Tibial artery (tissue), 4 donors: ENCODE measurements at regions not wholly inside any gene's neighbourhood (a gene's known extent, or its start where the extent isn't known, plus 50 kb on each side); places are given as distances from the start of the nearest gene placed in this dataset.

Experiments used
- DNase-seq, 2 donors: peaks; one replicate each; pipeline ENCODE4 v3.0.0-alpha.2; 2019
- H3K27ac ChIP-seq, 2 donors: fragments of 200-600 bp; sonication (generic) in 1 of 2; 1 replicate in 1 of 2; 2 replicates in 1 of 2; pipeline ENCODE4 v1.5.1; 2018 to 2019; ENCODE audit warnings: mild to moderate bottlenecking in 1 of 2
- H3K27me3 ChIP-seq, 2 donors: fragments of 200-600 bp; sonication (generic) in 1 of 2; one replicate each; pipeline versions ENCODE4 v1.5.1 to v1.6.0; 2016 to 2019
- H3K36me3 ChIP-seq, 3 donors: fragments of 200-600 bp; sonication (generic) in 2 of 3; one replicate each; pipeline ENCODE4 v1.5.1; 2016 to 2019; ENCODE audit warnings: mild to moderate bottlenecking in 2 of 3
- H3K4me1 ChIP-seq, 4 donors: fragments of 200-600 bp; sonication (generic) in 2 of 4; 1 replicate in 3 of 4; 2 replicates in 1 of 4; pipeline ENCODE4 v1.5.1; 2016 to 2019
- H3K4me3 ChIP-seq, 2 donors: fragments of 200-600 bp; sonication (generic) in 1 of 2; 1 replicate in 1 of 2; 2 replicates in 1 of 2; pipeline ENCODE4 v1.5.1; 2018 to 2019; ENCODE audit warnings: mild to moderate bottlenecking in 2 of 2
- H3K9me3 ChIP-seq, 3 donors: fragments of 200-600 bp; sonication (generic) in 1 of 3; one replicate each; pipeline ENCODE4 v1.5.1; 2016 to 2019
- intact Hi-C: fragments of 100-400 bp; cut with DNase I; formaldehyde crosslinking; loops from one replicate; pipeline ENCODE4 v1.15.0; 2023; ENCODE audit warnings: low total_unique reads
- TF ChIP-seq, protein P1 (sequence below), 2 experiments: fragments of 200-600 bp in 1 of 2; fragments of 450-650 bp in 1 of 2; IDR thresholded peaks; one replicate each; pipeline ENCODE4 v1.5.1; 2017 to 2019; ENCODE audit warnings: antibody characterized with exemption in 2 of 2, mild to moderate bottlenecking in 1 of 2, moderate library complexity in 1 of 2

DNA sequence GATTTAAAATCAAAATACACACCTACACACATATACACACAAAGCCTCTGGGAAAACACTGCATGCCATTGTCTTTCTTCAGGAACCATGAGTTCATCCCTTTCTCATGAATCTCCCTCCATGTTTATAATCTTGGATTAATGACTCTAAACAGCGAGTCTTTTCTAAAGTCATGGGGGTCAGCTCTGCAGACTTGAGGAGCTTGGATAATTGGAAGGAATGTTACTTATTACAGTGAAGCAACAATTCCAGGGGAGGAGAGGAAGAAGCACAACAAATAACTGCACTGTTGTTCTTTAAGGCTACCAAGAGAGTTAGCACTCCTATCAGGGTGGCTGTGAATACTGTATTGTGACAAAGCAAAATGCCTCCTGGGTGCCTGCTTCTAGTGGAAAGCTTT, 444.7 kb downstream of the ANXA1 start:
- no peak for DNase-seq
- Histone ChIP-seq H3K9me3 (no peaks in the 10 kb centered on the region), H3K4me1 (no peaks in the 10 kb centered on the region), H3K27ac (no peak overlapping the region), H3K27me3 (no peaks in the 10 kb centered on the region), H3K4me3 (no peak overlapping the region), H3K36me3 (no peaks in the 10 kb centered on the region)
- TF ChIP-seq, protein P1, sequence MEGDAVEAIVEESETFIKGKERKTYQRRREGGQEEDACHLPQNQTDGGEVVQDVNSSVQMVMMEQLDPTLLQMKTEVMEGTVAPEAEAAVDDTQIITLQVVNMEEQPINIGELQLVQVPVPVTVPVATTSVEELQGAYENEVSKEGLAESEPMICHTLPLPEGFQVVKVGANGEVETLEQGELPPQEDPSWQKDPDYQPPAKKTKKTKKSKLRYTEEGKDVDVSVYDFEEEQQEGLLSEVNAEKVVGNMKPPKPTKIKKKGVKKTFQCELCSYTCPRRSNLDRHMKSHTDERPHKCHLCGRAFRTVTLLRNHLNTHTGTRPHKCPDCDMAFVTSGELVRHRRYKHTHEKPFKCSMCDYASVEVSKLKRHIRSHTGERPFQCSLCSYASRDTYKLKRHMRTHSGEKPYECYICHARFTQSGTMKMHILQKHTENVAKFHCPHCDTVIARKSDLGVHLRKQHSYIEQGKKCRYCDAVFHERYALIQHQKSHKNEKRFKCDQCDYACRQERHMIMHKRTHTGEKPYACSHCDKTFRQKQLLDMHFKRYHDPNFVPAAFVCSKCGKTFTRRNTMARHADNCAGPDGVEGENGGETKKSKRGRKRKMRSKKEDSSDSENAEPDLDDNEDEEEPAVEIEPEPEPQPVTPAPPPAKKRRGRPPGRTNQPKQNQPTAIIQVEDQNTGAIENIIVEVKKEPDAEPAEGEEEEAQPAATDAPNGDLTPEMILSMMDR (IDR thresholded peaks at IDR 0.05), result no peak
- intact Hi-C loops, result no loop called here

DNA sequence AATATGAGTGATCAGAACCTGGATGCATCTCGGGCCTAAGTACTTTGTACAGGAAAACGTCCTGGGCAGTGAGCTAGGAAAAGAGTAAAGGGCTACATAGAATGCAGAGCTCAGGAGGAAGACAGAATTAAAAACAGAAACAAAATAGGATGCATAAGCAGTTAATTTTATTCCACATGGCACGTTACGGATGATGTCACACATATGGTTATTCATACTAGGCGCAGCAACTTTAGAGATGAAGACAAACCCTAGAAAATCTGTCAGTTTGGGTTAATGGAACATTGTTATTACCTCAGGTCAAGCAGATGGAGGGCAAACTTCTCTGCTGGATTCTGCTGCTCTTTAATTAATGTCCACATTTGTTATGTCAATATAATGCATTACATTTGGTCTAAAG, 445.4 kb downstream of the ANXA1 start:
- Histone ChIP-seq H3K4me1 (no peaks in the 10 kb centered on the region), H3K36me3 (no peaks in the 10 kb centered on the region), H3K27me3 (no peaks in the 10 kb centered on the region), H3K9me3 (no peaks in the 10 kb centered on the region), H3K4me3 (no peak overlapping the region), H3K27ac (no peak overlapping the region)
- TF ChIP-seq, protein P1 (IDR thresholded peaks at IDR 0.05), result no peak
- no peak for DNase-seq
- intact Hi-C loops, result no loop called here

DNA sequence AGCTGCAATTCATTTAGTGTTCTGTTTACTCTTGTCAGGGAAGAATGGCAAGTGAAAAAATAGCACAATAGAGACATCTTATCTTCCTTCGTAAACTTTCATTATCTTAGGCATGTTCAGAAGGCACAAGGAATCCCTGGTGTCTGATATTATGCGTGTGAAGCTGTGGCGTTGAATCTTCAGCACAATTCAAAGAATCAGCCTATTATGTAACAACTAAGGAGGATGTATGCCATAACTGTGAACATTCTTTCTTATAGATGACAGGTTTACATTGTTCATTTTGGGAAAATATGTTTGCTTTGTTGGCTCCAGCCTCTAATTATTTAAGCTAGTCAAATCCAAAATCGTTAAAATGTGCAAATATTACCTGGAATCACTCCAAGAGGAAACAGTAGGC, 446.1 kb downstream of the ANXA1 start:
- H3K27ac ChIP-seq, result no peak overlapping the region
- intact Hi-C loops, result no loop called here
- DNase-seq, result no peak
- H3K27me3 ChIP-seq, result no peaks in the 10 kb centered on the region
- H3K4me3 ChIP-seq, result no peak overlapping the region
- no peaks in the 10 kb centered on the region for H3K36me3 ChIP-seq
- TF ChIP-seq, protein P1 (IDR thresholded peaks at IDR 0.05), result no peak
- H3K9me3 ChIP-seq, result no peaks in the 10 kb centered on the region
- no peaks in the 10 kb centered on the region for H3K4me1 ChIP-seq

DNA sequence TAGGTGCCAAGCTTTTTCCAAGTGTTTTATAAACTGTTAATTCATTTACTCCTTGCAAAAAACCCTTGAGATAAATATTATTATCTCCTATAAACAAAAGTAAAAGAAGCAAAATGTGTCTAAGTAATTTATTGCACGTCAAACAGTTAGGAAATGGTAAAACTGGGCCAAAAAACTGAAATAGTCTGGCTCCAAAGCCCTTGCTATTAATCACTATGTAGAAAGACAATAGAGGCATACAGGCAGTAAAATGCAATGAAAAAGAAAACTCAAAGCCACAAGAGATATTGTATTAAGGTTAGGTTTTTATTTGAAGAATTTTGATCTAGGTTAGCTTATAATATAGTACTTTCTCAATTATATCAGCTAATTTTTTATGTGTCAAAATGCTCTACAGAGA, 457.7 kb downstream of the ANXA1 start:
- Histone ChIP-seq H3K27me3 (no peaks in the 10 kb centered on the region), H3K4me3 (no peak overlapping the region), H3K27ac (no peak overlapping the region), H3K36me3 (no peaks in the 10 kb centered on the region), H3K4me1 (no peaks in the 10 kb centered on the region), H3K9me3 (no peaks in the 10 kb centered on the region)
- intact Hi-C loops, result no loop called here
- TF ChIP-seq, protein P1 (IDR thresholded peaks at IDR 0.05), result no peak
- no peak for DNase-seq

DNA sequence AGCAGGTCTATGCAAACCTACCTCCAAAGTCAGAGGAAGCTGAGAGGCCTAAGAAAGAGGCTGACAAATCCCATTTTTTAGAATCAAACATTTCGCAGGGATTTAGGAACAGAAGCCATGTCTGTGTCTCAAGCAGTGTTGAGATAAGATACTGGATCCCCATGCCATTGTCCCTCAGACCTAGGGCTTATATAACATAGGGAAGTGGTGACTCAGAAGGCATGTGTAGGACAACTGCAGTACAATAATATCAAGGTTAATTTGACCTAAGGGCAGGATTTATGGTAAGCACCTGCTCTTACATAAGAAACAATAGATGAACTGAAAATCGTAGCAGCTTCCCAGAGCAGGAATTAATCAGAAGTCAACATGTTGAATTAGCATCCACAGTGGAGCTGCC, 459.4 kb downstream of the ANXA1 start:
- Histone ChIP-seq H3K27ac (no peak overlapping the region), H3K27me3 (no peaks in the 10 kb centered on the region), H3K9me3 (no peaks in the 10 kb centered on the region), H3K36me3 (no peaks in the 10 kb centered on the region), H3K4me3 (no peak overlapping the region), H3K4me1 (no peaks in the 10 kb centered on the region)
- DNase-seq, result no peak
- intact Hi-C loops, result no loop called here
- TF ChIP-seq, protein P1 (IDR thresholded peaks at IDR 0.05), result no peak

DNA sequence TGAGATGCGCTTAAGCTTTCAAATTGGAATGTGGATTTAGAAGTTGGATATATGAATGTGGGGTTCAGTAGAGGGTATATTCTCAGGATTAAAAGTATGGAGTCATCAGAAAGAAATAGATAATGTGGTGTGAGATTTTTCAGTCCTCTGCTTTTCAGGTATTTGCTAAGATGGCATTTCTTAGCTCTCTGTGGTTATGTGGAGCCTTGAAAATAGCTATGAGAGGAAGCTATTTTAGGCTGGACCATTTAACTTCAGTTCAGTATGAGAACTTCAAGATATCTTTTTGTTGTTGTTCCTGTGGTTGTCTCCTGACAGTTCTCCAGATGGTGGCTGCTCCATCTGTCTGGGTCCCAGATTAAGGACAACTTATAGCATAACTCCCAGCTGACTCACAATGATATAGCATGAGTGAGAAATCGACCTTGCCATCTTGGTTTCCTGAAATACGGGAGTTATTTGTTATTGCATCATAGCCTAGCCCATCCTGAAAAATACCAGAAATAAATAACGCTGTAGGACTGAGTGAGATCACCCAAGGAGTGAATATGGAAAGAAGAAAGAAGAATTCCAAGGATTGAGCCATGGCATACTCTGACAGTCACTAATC, 461.5 kb downstream of the ANXA1 start:
- TF ChIP-seq, protein P1 (IDR thresholded peaks at IDR 0.05), result no peak
- H3K4me3 ChIP-seq, result no peak overlapping the region
- H3K4me1 ChIP-seq, result no peaks in the 10 kb centered on the region
- no peaks in the 10 kb centered on the region for H3K36me3 ChIP-seq
- no peak for DNase-seq
- H3K27ac ChIP-seq, result no peak overlapping the region
- no peaks in the 10 kb centered on the region for H3K9me3 ChIP-seq
- H3K27me3 ChIP-seq, result no peaks in the 10 kb centered on the region
- intact Hi-C loops, result no loop called here
